ENCODE measurements at regions not wholly inside any gene's neighbourhood (a gene's known extent, or its start where the extent isn't known, plus 50 kb on each side); places are given as distances from the start of the nearest gene placed in this dataset.
"Not testable (repeated sequence)": the region's sequence is repeated elsewhere in the genome, so short reads cannot be mapped to it uniquely, and the experiment has no call there.

GRCh38 chr10:125281091-125281490, 120.7 kb upstream of the CTBP2 start:
- DNase-seq (ENCODE audit: low spot score): no peak

DNA sequence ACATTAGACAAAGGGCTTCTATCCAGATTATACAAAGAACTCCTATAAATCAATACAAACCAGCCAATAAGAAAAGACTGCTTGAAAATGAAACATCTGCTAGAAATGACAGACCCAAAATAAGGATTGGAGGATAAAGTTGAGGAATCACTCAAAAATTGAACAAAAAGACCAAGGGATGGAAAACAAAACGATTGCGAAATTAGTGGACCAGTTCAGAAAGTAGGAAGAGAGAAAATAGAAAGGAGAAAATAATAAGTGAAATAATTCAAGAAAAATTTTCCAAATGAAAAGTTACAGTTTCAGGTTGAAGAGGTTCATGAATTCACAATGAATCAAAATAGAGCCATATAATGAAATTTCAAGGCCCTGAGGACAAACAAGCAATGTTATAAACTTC, 115.8 kb upstream of the CTBP2 start:
- no peak for DNase-seq (ENCODE audit: low spot score)

- DNase-seq (ENCODE audit: low spot score): no peak
Observed at GRCh38 chr10:125274961-125275360, 114.6 kb upstream of the CTBP2 start.

DNA sequence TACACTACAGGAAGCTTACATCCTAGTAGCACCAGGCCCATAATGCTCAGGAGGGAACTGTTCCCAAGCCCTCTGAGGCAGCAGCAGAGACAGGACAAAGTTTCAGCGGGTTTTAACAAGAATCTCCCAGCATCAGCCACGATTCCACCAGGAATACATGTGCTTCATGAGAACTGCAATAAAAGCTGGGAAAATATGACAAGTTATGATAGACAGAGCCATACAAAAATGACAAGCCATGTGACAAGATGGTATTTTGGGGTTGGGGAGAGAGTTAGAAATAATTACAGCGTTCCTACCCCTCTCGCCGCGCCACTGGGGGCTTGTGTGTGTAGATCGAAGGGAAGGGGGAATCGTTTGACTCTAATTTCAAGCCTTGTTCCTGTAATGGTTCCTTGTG, 112.7 kb upstream of the CTBP2 start:
- DNase-seq (ENCODE audit: low spot score): no peak

GRCh38 chr10:125269716-125270115, 109.4 kb upstream of the CTBP2 start:
- DNase-seq (ENCODE audit: low spot score): no peak

GRCh38 chr10:125266966-125267365, 106.6 kb upstream of the CTBP2 start:
- no peak for DNase-seq (ENCODE audit: low spot score)

DNA sequence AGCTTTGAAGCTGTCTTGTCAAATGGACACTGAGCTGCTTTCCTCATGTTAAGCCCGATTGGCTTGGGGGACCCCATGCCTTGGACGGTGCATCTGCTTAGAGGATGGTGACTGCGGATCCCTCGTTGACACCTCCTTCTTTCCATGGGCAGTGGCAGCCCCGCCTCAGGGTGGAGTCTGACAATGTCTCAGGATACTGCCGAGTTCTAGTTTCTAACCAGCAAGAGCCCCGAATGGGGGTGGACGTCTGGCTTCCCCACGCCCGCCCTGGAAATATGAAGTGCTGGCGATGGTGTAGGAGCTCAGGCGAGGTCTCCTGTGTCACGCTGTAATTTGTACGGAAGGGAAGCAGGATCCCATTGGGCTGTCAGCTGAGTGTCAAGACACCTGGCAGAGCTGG, 106.2 kb upstream of the CTBP2 start:
- no peak for DNase-seq (ENCODE audit: low spot score)

GRCh38 chr10:125265579-125265955, 105.2 kb upstream of the CTBP2 start:
- DNase-seq (ENCODE audit: low spot score): no peak

GRCh38 chr10:125264757-125265578, 104.6 kb upstream of the CTBP2 start:
- DNase-seq (ENCODE audit: low spot score): no peak

DNA sequence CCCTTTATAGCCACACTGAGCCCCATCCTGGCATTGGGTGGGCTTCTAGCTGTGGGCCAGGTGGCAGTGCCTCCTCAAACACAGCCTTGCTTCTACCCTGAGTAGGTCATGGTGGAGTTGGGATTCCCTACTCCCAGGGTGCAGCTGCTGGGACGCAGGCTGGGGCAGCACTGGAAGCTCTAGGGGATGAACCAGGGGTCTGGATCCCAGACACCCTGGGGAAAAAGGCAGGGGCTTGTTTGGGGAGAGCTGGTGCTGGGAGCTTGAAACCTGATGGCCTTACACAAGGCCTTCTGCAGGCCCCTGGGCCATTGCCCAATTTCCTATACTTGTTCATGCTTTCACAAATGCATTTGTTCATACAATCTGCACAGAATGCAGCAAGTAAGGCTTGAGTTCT, 103.7 kb upstream of the CTBP2 start:
- DNase-seq (ENCODE audit: low spot score): no peak

GRCh38 chr10:125263551-125263950, 103.2 kb upstream of the CTBP2 start:
- no peak for DNase-seq (ENCODE audit: low spot score)

DNA sequence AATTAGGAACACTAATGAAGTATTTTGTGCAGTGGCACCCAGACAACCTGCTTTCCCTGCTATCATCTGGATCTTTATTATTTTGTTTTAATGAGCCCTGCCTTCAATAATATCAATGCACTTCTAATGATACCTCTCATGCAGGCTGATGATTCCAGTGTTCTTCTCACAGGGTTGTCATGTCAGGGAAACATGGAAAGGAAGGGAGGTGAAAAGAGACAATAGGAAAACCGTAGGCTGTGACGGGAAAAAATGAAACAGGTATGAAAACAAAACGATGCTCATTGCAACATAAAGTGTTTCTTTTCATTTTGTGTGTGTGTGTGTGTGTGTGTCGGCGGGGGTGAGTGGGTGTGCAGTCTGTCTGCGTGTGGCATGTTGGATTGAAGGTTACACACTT, 102.6 kb upstream of the CTBP2 start:
- DNase-seq (ENCODE audit: low spot score): no peak

DNA sequence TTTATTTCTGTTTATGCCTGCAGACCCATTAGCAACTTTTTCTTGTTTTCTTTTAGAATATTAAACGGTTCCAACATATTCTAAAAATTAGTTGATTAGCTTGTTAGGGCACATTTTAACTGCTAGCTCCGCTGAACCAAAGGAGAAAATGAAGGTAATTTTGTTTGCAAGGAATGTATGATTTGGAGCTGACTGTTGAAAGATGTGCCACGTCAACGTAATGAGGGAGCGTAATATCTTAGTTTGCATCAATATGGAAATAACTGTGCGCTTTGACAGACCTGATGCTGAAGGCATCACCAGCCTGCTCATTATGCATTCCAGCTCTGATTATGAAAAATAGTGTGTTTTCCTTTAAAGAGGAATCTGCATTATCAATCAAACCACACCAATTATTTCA, 102.0 kb upstream of the CTBP2 start:
- DNase-seq (ENCODE audit: low spot score): no peak

- DNase-seq (ENCODE audit: low spot score): no peak
Observed at GRCh38 chr10:125261491-125262186, 101.3 kb upstream of the CTBP2 start.

DNA sequence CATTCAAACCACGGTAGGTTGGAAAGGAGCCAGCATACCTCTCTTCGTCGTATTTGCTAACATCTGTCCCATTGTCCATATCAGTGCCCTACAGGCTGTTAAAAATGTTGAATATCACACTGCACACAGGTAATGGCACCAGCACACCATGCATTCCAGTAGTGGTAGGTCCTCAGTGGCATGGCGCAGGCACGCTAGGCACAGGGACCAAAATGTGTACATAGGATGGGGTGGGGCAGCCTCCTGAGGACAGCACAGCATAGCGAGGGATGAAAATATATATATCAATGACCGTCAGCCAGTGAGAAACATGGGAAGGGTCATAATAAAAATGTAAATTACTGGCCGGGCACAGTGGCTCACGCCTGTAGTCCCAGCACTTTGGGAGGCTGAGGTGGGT, 99.9 kb upstream of the CTBP2 start:
- DNase-seq (ENCODE audit: low spot score): no peak

GRCh38 chr10:125259651-125260050, 99.3 kb upstream of the CTBP2 start:
- DNase-seq (ENCODE audit: low spot score): no peak

- no peak for DNase-seq (ENCODE audit: low spot score)
Observed at GRCh38 chr10:125258676-125259075, 98.3 kb upstream of the CTBP2 start.

GRCh38 chr10:125257521-125258108, 97.3 kb upstream of the CTBP2 start:
- no peak for DNase-seq (ENCODE audit: low spot score)

DNA sequence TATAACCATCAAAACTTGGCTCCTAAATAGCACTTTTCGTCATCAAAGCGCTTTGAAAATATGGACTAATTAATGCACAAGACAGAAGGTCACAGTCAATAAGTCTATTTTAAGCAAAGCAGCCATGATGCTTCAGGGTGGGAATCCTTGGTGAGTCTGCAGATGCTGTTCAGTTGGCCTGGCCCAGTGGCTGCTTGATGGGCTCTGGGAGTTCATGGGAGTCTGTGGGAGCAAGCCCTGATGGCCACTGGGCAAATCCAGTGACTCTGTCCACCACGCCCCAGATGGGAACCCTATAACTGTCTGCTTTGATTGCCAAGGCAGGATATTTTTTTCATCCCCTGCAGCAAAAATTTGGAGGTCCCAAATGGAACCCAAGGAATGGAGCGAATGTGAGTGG, 95.7 kb upstream of the CTBP2 start:
- no peak for DNase-seq (ENCODE audit: low spot score)

GRCh38 chr10:125252937-125253336, 92.6 kb upstream of the CTBP2 start:
- DNase-seq (ENCODE audit: low spot score): no peak

GRCh38 chr10:125250834-125251233, 90.5 kb upstream of the CTBP2 start:
- DNase-seq (ENCODE audit: low spot score): not testable (repeated sequence)

- DNase-seq (ENCODE audit: low spot score): no peak
Observed at GRCh38 chr10:125249948-125250347, 89.6 kb upstream of the CTBP2 start.

GRCh38 chr10:125248489-125248888, 88.1 kb upstream of the CTBP2 start:
- no peak for DNase-seq (ENCODE audit: low spot score)

Data from mucosa of gallbladder (tissue), 1 donor.